SH-SY5Y (cell line): ENCODE measurements at regions not wholly inside any gene's neighbourhood (a gene's known extent, or its start where the extent isn't known, plus 50 kb on each side); places are given as distances from the start of the nearest gene placed in this dataset.

Experiments
- GATA2 ChIP-seq: IDR thresholded peaks from 2 replicates; pipeline ENCODE4 v1.6.1; 2011; ENCODE audit warnings: mild to moderate bottlenecking, low read depth, low read length
- GATA3 ChIP-seq: IDR thresholded peaks from 2 replicates; pipeline ENCODE4 v1.6.1; 2011; ENCODE audit warnings: low read depth, mild to moderate bottlenecking, low read length, moderate library complexity

DNA sequence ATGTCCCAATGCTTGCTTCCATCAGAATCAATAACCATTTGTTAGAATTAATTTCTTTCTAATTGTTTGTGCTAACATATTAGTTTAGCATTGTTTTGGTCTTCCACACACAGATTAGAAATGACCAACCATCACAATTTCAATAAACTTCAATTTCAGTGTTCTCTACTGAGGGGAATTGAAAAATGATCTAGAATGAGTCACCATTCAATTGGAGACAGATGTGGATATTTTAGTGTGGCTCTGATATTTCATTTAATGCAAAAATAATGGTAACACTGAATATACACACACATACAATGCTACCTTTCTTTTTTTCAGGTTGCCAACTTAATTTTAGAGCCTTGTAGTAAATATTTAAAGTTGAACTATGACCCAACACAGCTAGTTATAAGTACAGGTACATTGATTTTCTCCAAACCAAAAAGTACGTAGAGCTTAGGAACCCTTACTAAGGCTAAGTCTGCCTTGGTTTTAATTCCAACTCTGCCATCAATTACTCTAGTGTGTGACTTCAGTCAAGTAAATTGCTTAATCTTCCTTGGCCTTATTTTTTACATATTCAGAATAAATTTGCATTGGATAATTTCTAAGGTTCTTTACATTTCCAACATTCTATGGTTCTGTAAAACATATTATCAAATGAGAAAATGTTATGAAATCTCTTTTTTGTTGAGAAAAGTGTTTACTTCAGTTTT, 143.9 kb downstream of the DMRTA1 start:
- TF ChIP-seq GATA3, result no peak
- no peak for TF ChIP-seq GATA2
